Stimulated activated CD4-positive, alpha-beta T cell treated with anti-CD3 and anti-CD28 coated beads, Interleukin-15, amount 100 ng/mL, for 1 hour (primary cell): ENCODE measurements at regions not wholly inside any gene's neighbourhood (a gene's known extent, or its start where the extent isn't known, plus 50 kb on each side); places are given as distances from the start of the nearest gene placed in this dataset.

Source experiments
- DNase-seq, 2 donors: peaks; one replicate each; pipeline ENCODE4 v3.0.0-alpha.2; 2020; ENCODE audit warnings: low read depth in 1 of 2, low spot score in 1 of 2

DNA sequence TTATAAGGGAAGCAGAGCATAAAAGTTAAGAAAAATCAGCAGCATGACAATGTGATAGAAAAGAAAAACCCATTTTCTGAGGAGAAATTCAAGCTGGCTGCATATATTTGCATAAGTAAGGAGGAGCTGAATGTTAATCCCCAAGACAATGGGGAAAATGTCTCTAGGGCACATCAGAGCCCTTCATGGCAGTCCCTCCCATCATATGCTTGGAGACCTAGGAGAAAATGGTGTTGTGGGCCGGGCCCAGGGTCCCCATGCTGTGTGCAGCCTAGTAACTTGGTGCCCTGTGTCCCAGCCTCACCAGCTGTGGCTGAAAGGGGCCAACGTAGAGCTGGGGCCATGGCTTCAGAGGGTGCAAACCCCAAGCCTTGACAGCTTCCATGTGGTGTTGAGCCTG is 100.6 kb upstream of the PLPPR4 start:
- no peak for DNase-seq

DNA sequence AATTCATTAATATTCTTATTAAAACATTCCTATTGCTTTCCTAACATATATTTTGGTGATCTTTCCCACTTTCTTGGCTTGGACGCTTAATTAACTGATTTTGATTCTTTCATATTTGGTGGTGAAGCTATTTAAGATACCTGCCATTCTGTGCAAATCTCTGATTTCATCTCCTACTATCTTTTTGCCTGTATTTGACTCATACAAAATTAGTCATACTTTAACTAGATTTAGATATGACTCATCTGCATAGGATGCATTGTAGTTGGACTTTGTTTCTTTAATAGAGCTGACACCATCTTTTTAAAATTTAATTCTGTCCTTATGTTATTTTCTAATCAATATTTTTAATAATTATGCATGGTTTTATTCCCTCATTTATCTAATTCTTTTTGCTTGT is 93.8 kb upstream of the PLPPR4 start:
- DNase-seq: no peak

DNA sequence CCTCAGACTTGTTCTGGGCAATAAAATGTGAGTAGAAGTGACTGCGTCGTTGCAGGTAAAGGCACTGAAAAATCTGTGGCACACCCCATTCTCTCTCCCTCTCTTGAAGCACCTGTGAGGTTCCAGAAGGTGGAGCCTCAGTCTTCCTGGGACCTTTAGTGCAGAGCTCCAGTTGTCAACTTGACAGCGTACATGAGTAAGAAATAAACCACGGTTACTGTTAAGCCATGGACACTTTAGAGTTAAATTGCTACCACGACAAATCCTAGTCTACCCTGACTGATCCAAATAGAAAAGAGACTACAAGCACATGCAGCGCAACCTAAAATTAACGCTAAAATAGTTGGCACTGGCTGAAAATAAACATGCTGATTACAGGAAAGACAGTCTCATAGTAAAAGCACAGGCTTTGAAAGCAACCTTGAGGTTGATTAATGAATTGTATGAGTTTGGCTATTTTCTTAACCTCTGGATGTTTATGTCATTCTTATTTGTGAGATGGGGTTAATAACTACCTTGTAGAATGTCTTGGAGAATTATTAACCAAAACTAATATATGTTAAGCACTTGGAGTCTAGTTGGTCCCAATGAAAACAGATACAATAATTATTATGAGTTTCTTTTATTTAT is 93.0 kb upstream of the PLPPR4 start:
- no peak for DNase-seq

DNA sequence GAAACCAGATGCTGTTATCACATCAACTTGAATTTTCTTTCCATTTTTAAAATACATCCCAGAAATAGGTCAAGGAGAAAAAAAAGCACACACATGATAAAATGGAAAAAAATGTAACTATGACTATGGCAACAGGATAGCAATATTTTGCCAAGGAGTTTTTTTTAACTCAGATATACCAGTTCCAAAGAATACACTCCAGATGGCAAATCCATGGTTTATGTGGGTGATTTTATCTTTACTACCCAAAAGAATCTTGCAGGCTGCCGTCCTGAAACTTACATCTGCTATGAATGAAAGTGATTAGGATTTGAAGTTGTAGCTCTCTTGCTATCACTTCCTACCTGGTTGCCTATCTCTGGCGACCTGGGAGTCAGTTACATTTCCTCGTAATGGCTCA is 91.0 kb upstream of the PLPPR4 start:
- no peak for DNase-seq

GRCh38 chr1:99173900-99174299 is 90.4 kb upstream of the PLPPR4 start:
- DNase-seq: no peak

- DNase-seq: no peak
Observed at GRCh38 chr1:99176753-99177152, 87.5 kb upstream of the PLPPR4 start.

DNA sequence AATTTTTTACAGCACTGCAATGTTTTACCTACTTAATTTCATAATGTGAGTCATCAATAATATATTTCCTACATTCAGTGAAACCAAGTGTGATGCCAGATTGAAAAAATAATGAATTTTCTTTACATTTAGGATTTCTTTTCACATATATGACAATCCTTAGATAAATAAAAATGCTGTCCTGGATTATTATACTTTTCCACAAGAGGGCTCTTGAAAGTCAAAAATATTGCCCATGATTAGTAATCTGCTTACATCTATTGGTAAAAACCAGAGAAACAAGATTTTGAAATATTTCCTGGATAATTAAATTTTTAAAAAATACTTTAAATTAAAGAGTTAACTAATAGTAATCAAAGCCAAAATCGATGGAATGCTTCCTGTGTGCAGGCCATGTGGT is 86.8 kb upstream of the PLPPR4 start:
- no peak for DNase-seq

DNA sequence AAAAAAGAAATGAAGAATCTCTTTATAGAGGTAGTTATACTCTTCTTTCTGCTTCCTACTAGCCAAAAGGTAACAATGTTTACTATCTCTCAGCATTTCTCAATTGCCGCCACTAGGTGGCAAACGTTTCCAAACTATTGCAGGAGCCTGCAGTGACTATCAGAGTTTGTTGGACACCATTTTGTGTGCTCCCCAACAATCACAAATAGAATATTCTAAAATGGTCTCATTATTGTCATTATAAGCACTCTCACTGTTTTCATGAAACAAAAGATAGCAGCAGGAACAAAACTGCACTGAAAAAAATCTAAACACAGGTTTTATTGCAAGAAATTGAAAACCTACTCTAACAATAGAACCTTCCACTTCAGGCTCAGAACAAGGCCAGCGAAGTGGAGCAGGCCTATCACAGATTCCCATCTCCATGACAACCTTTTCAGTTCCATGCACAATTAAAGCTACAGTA is 83.9 kb upstream of the PLPPR4 start:
- DNase-seq: peak; percentile 5 to 12

DNA sequence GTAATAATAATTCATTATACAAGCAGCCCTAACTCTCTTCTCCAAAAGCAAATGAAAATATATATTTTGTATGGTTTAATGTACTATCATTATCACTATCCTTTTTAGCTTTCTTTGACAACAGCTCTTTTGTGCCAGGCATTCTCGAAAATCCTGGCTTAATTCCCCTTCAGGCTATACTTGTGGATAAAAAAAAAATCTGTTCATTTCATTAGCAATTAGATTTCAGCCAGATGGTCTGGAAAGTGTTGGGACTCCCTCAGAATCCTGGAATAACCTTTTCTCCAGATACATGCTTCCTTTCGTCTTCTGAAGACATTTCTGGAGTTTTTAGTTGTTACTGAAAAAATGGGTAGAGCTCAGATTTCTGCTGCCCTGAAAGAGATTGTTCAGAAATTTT is 83.4 kb upstream of the PLPPR4 start:
- DNase-seq: no peak

GRCh38 chr1:99181892-99182291 is 82.4 kb upstream of the PLPPR4 start:
- no peak for DNase-seq

DNA sequence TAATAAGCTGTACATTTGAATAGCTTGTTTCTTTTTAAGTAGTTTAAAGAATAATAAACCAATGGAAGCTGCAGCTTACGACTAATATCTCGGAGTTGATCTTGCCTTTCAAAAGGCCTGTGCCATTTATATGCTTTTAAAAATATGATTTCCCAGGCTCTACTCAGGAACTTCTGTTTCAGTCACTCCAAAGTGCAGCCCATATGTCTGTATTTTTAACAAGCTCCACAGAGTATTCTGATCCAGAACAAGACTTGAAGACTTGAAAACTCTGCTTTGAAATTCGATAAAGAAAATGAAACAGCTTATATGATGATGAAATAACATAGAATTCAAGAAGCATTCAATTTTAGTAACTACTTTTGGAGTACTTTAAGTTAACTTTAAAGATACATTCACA is 79.1 kb upstream of the PLPPR4 start:
- DNase-seq: no peak

DNA sequence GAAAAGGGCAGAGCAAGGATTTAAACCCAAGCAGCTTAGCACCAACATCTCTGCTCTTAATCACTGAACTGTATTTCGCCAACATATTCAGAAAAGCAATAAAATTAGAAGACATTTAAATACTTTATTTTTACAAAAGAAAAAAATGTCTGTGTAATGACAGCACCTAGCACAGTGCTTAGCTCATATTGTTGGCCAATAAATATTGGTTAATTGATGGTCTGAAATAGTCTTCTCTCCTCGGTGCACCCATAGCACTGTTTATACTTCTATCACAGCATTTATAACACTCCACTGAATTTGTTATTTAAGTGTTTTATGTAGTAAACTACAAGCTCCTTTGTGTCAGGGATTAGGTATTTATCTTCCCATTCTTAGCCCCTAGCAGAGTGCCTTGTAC is 70.9 kb upstream of the PLPPR4 start:
- DNase-seq: no peak

- DNase-seq: no peak
Observed at GRCh38 chr1:99198393-99198792, 65.9 kb upstream of the PLPPR4 start.

- no peak for DNase-seq
Observed at GRCh38 chr1:99207216-99207615, 57.1 kb upstream of the PLPPR4 start.
